Thyroid gland (tissue), 4 donors: ENCODE measurements at regions not wholly inside any gene's neighbourhood (a gene's known extent, or its start where the extent isn't known, plus 50 kb on each side); places are given as distances from the start of the nearest gene placed in this dataset.

ENCODE experiments used
- CTCF ChIP-seq, 6 experiments: fragments of 200-600 bp in 3 of 6; fragments of 450-650 bp in 3 of 6; sonication (generic) in 3 of 6; IDR thresholded peaks; one replicate each; pipeline ENCODE4 v1.5.1; 2016 to 2019; ENCODE audit warnings: antibody characterized with exemption in 6 of 6, mild to moderate bottlenecking in 2 of 6, inconsistent platforms in 1 of 6, moderate library complexity in 1 of 6
- POLR2A ChIP-seq, 2 donors: fragments of 450-650 bp; IDR thresholded peaks; one replicate each; pipeline ENCODE4 v1.6.1; 2017; ENCODE audit warnings: antibody characterized with exemption in 2 of 2, mild to moderate bottlenecking in 2 of 2, moderate library complexity in 1 of 2

GRCh38 chr3:31051226-31051625, 156.8 kb upstream of the GADL1 start:
- TF ChIP-seq CTCF (IDR thresholded peaks at IDR 0.05): no peak
- no peak for TF ChIP-seq POLR2A (IDR thresholded peaks at IDR 0.05)
